GM18858 (cell line): ENCODE measurements at regions not wholly inside any gene's neighbourhood (a gene's known extent, or its start where the extent isn't known, plus 50 kb on each side); places are given as distances from the start of the nearest gene placed in this dataset.
A peak's percentile ranks its signal among the peaks of the same experiment; 100 is the strongest.

Experiments
- ATAC-seq: cut with Tn5 transposase; IDR thresholded peaks from one replicate; pipeline ENCODE4 v1.9.1; 2021; ENCODE audit not compliant: unreplicated experiment

DNA sequence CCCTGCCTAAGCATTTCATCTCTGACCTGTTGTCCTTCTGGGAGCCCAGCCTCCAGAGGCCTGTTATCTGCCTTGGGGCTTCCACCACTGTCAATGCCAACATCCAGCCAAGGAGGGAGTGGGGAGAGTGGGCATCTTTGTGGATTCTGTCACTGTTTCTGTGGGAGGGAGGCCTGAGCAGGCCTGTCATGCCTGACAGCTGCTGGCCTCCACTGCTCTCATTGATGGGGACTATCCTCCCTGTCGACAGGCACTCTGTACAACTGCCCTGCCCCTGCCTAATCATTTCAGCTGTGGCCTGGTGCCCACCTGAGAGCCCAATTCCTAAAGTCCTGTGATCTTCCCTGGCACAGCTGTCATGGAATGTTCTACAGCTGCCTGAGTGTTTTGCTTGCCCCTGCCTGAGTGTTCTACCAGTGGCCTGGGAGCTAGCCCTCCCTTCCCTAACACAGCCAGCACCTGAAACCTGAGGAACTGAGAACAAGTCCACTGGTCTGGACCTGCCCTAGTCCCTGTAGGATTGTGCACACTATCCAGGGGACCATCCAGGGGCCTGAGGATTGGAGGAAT, 145.3 kb downstream of the FAM83B start:
- ATAC-seq = no peak

- ATAC-seq = peak; percentile 59
These were observed 146.2 kb downstream of the FAM83B start for GRCh38 chr6:54992789-54993188.

DNA sequence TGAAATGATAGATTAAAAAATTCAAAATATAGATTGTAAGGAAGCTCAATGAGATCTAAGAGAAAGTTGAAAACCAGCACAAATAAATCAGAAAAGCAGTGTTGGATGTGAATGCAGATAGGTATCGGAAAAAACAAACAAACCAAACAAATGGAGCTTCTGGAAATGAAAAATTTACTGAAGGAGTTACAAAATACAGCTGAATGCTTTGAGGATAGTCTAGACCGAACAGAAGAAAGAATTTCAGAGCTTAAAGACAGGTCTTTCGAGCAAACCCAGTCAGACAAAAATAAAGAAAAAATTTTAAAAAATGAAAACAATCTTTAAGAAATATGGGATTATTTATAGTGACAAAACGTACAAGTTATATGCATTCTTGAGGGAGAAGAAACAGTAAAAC, 146.7 kb downstream of the FAM83B start:
- no peak for ATAC-seq

DNA sequence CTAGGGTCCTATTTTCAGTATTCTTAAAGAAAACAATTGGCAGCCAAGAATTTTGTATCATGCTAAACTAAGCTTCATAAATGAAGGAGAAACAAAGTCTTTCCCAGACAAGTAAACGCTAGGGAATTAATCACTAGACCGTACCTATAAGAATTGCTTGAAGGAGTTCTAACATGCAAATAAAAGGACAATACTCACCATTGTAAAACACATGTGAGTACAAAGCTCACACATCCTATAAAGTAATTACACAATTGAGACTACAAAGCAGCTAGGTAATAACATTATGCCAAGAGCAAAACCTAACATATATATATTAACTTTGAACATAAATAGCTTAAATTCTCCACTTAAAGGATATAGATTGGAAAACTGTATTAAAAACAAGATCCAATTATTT, 147.4 kb downstream of the FAM83B start:
- no peak for ATAC-seq

DNA sequence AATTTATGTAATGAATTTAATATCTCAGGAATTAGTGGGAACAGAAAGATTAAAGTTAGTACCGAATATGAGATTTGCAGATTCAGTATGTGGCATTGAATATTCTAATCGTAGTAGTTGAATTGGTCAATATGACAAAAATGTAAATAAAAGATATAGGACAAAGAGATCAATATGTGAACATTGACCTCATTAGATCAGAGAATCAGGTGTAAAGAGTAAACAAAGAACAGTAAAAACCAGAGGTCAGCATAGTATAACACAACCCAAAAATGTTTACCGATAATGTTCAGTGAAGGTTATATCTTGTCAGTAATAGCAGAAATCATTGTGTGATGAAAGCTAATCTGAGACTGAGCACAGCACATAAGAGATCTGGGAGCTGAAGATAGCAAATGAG, 152.0 kb downstream of the FAM83B start:
- ATAC-seq = no peak

DNA sequence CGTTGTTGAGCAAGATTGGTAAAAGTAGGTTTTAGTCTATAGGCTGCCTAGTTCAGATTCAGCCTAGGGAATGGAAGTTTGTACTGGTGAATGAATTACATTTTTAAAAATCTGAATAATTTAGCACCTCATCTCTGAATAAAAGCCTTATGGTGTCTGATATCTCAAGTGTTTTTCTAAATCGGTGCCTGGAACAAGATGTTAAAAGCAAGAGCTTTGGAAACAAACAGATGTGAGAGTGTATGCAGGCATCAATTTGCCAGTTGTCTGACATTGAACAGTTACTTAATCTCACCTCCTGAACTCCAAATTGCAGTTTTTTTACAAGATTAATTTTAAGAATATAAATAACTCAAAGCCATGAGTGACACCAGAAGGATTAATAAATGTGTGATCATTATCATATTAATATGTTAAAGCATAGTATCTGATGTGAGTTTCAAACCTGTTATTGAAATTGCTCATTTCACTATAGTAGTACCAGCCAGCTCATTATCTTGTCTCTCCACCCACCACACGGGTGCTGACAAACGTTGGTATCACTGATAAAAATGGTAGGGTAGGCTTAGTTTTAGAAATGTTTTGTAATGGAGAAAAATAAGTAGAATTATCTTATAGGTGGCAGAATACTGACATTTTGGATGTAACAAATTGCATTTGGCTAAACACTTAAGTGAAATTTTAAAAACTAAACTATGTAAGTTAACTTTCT, 157.3 kb downstream of the FAM83B start:
- no peak for ATAC-seq

DNA sequence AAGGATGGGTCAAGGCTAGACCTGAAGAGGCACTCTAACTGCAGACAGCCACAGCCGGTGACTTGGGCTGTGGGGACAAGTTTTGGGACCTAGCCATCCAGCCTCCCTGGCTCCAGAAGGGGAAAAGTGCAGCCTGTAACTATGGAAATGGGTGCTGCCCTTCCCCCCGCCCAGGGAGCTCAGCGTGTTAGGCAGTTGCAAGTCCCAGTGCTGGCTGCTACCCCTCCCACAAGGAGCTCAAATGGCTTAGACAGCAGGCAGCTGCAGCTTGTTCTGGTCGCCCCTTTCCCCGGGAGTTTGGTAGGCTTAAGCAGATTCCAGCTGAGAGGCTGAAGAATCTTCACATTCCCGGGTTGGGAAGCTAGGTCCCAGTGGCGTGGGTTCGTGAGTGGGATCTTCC, 162.6 kb downstream of the FAM83B start:
- ATAC-seq = no peak

DNA sequence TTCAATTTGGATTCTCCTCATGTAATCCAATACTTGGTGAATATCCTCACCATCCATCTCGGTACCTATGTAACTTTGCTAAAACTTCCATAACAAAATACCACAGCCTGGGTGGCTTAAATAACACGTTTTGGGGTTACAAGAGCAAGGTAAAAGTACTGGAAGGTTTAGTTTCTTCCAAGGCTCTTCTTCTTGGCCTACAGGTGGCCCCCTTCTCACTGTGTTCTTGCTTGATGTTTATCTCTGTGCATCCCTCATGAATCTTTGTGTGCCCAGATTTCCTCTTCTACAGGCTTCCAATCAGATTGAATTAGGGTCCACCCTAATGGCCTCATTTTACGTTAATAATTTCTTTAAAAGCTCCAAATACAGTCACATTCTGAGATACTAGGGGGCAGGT, 163.3 kb upstream of the HCRTR2 start:
- no peak for ATAC-seq

DNA sequence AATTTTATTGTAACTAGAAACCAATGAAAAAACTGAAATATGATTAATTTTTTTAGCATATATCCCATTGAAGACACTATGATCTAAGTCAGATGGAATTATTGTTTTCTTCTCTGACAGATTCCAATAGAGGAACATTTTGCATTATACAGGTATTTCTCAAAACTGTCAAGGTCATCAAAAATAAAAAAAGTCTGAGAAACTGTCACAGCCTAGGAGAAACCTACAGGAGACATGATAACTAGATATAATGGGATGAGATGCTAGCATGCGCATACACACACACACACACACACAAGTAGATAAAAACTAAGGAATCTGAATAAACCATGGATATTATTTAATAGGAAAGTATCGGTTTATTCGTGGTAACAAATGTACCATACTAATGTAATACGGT, 161.9 kb upstream of the HCRTR2 start:
- no peak for ATAC-seq

DNA sequence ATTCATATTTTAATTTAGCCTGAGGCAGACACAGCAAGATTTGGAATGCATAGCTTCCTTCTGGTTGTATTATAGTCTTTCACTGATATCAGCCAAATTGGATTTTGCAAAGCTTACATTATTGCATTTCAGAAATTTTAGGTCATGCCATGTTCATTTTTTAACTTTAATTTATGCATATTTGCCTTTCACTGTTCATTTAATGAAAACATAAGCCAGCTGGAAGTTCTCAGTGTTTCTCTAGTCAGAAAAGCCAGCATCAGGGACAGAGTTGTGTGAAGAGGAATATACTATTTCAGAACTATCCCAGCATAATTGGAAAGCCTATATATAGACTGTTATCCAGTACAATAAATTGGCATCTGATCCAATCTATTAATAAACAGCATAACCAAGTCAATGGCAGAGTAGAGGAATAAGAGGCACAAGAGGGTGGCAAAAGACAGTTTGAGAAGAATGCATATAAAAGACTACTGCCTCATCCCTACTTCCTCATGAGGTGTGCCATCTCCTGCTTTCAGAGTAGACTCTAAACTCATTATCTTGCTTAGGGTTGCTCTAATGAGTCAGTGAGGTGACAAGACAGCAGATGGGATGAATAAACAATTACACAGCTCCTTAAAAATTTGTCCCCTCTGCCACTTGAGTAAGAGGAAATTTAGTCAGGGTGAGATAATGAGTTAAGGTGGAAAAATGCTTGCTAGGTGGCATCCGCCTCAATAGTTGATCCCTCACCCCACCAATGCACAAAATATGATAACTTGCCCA, 159.8 kb upstream of the HCRTR2 start:
- no peak for ATAC-seq

- no peak for ATAC-seq
These were observed 158.1 kb upstream of the HCRTR2 start for GRCh38 chr6:55016261-55016660.

GRCh38 chr6:55017555-55018300, 156.6 kb upstream of the HCRTR2 start:
- ATAC-seq = no peak

GRCh38 chr6:55019591-55019990, 154.7 kb upstream of the HCRTR2 start:
- no peak for ATAC-seq

DNA sequence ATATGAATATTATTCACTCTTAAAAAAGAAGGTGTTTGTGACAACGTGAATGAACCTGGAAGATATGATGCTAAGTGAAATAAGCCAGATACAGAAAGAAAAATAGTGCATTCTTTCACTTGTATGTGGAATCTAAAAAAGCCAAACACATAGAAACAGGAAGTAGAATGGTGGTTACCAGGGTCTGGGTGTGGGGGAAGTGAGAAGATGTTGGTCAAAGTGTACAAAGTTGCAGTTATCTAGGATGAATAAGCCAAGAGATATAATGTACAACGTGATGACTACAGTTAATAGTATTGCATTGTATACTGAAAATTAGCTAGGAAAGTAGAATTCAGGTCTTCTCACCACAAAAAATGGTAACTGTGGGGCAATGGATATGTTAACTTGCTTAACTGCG, 151.1 kb upstream of the HCRTR2 start:
- ATAC-seq = peak; percentile 73

DNA sequence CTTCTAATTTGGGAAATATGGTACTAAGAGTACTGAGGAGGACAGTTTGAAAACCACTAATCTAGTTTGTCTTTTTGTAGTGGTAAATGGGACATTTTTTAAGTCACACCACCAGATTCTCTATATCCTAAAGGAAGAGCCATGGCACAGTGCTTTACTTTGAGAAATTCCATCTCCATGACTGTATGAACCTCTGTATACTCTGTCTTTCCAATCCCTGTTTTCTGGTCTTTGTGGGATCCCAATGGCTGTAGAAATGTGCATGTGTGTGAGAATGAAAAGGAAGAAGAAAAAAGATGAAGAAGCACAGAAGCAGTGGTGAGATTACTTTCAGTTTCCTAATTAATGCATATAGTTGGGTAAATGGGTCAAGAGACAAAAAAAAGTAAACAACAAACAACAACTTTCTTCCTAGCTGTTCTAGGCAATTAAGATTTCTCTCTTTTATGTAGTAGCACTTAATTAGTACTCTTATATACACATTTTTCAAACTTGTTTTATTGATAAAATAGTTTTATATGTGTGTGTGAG, 141.2 kb upstream of the HCRTR2 start:
- ATAC-seq = no peak

- ATAC-seq = no peak
These were observed 139.6 kb upstream of the HCRTR2 start for GRCh38 chr6:55034752-55035151.

DNA sequence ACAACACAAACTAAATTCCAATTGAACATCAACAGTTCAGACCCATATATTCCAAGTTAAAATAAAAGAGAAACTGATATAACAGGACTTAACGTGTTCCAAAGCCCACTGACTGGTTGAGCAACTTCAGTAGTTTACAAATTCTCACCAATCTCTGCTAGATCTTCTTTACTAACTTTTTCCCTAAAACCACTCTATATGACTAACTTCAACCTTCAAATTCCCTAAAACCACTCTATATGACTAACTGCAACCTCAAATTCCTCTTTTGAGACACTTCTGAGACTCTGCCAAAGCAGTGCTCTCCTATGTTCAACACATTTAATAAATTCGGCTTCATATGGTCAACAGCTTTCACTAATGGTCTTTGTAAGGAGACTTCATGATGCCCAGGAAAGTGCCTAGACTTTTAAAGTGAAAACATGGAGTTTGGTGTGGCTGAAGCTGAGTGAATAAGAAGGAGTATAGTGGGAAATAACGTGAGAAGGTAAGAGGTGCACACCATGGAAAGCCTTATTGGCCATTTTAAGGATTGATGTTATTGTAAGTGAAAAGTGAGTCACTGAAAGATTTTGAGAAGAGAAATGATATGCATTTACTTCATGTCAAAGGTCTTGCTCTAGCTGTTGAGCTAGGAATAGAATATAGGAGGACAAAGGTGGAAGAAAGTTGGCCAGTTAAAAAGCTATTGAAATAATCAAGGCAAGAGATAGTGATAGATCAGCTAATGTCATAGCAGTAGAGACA, 134.0 kb upstream of the HCRTR2 start:
- ATAC-seq = no peak

DNA sequence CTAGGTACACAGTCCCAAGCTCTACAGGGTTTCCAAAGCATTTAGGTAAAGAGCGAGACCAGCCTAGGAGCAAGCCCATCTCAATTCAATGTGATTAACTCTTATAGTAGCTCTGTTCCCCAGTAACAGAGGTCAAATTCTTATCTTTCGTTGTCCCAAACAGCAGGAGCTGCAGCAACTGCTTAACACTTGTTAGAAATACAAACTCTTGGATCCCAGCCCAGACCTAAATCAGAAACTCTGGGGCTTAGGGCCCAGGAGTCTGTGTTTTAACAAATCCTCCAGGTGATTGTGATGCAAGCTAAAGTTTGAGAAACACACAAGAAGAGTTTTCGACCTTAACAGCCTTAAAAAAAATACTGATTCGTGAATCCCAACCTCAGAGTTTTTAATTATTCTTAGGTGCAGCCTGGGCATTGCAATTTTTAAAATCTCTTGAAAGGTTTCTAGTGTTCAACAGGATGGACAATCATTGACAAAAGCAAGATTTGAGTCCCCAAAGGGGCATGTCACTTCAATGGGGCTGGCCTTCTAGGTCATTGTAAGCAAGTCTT, 127.4 kb upstream of the HCRTR2 start:
- no peak for ATAC-seq

GRCh38 chr6:55047451-55048044, 126.8 kb upstream of the HCRTR2 start:
- peak; percentile 77 for ATAC-seq

DNA sequence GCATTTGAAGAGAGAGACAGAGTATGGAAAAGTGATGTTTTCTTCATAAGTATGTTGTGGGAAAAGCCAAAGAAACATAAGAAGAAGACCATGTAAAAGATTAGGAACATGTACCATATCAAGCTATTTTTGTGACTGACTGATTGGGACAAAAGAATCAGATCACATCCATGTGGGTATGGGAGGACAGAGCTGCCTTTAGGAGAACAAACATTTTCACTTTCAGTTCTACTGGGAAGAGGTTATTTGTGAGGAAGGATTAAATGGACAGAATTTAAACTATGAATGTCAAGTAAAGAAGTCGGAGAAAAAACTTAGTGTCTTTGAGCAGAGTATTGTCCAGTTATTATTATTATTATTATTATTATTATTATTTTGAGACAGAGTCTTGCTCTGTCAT, 124.4 kb upstream of the HCRTR2 start:
- no peak for ATAC-seq
